Uterus (tissue), 3 donors: ENCODE measurements at regions not wholly inside any gene's neighbourhood (a gene's known extent, or its start where the extent isn't known, plus 50 kb on each side); places are given as distances from the start of the nearest gene placed in this dataset.

Source experiments
- DNase-seq, 2 donors: peaks; one replicate each; pipeline ENCODE4 v3.0.0-alpha.2; 2019 to 2020
- H3K27ac ChIP-seq, 2 donors: fragments of 200-600 bp; sonication (generic); 1 replicate in 1 of 2; 2 replicates in 1 of 2; pipeline ENCODE4 v1.5.1; 2016 to 2018
- H3K27me3 ChIP-seq, 2 donors: fragments of 200-600 bp; sonication (generic); one replicate each; pipeline ENCODE4 v1.5.1; 2018 to 2019; ENCODE audit warnings: control low read depth in 1 of 2
- H3K36me3 ChIP-seq, 2 donors: fragments of 200-600 bp; sonication (generic); one replicate each; pipeline ENCODE4 v1.5.1; 2019; ENCODE audit warnings: control low read depth in 1 of 2
- H3K4me1 ChIP-seq, 2 donors: fragments of 200-600 bp; sonication (generic); one replicate each; pipeline ENCODE4 v1.5.1; 2018 to 2019; ENCODE audit warnings: control low read depth in 1 of 2
- H3K4me3 ChIP-seq, 2 donors: fragments of 200-600 bp; sonication (generic); 1 replicate in 1 of 2; 2 replicates in 1 of 2; pipeline ENCODE4 v1.5.1; 2018 to 2019; ENCODE audit warnings: mild to moderate bottlenecking in 1 of 2
- H3K9me3 ChIP-seq, 2 donors: fragments of 200-600 bp; sonication (generic); one replicate each; pipeline ENCODE4 v1.5.1; 2019; ENCODE audit warnings: control low read depth in 1 of 2
- POLR2A ChIP-seq, 2 donors: fragments of 450-650 bp; IDR thresholded peaks; one replicate each; pipeline ENCODE4 v1.6.1; 2016; ENCODE audit warnings: antibody characterized with exemption in 2 of 2, mild to moderate bottlenecking in 1 of 2, moderate library complexity in 1 of 2
- intact Hi-C: fragments of 100-400 bp; cut with DNase I; formaldehyde crosslinking; loops from one replicate; pipeline ENCODE4 v1.15.1; 2023; ENCODE audit warnings: low total_unique reads
- TF ChIP-seq, protein P1 (sequence below), 4 experiments: fragments of 200-600 bp in 2 of 4; fragments of 450-650 bp in 2 of 4; sonication (generic) in 2 of 4; IDR thresholded peaks; one replicate each; pipeline ENCODE4 v1.5.1; 2016 to 2019; ENCODE audit warnings: antibody characterized with exemption in 4 of 4, mild to moderate bottlenecking in 2 of 4, moderate library complexity in 1 of 4
- donor health status: DM: yes; HTN: yes; CAD: no.

- no peak for TF ChIP-seq POLR2A (IDR thresholded peaks at IDR 0.05)
- TF ChIP-seq, protein P1, sequence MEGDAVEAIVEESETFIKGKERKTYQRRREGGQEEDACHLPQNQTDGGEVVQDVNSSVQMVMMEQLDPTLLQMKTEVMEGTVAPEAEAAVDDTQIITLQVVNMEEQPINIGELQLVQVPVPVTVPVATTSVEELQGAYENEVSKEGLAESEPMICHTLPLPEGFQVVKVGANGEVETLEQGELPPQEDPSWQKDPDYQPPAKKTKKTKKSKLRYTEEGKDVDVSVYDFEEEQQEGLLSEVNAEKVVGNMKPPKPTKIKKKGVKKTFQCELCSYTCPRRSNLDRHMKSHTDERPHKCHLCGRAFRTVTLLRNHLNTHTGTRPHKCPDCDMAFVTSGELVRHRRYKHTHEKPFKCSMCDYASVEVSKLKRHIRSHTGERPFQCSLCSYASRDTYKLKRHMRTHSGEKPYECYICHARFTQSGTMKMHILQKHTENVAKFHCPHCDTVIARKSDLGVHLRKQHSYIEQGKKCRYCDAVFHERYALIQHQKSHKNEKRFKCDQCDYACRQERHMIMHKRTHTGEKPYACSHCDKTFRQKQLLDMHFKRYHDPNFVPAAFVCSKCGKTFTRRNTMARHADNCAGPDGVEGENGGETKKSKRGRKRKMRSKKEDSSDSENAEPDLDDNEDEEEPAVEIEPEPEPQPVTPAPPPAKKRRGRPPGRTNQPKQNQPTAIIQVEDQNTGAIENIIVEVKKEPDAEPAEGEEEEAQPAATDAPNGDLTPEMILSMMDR (IDR thresholded peaks at IDR 0.05) = no peak
- Histone ChIP-seq H3K27ac (no peak overlapping the region), H3K27me3 (no peaks in the 10 kb centered on the region), H3K36me3 (no peaks in the 10 kb centered on the region), H3K4me3 (no peak overlapping the region), H3K4me1 (no peaks in the 10 kb centered on the region), H3K9me3 (no peaks in the 10 kb centered on the region)
- no peak for DNase-seq
- intact Hi-C loops = no loop called here
Measured at GRCh38 chr10:23742368-23742767, 303.5 kb downstream of the OTUD1 start.

DNA sequence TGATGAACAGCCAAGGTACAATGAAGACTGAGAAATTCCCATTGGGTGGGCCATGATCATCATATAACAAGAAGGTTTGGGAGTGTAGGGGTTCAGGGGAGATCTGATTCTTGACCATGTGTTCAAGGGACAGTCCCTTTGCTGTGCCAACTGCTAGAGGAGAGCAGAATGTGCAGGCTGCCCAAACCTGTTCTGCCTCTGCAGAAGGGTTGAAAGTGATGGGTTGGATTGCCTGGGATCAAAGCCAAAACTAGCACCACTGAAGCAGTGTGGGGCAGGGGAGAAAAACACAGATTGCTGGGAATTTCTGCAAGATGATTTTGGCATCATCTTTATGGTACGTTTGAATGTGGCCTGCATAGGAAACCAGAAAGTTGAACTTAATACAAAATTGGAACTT lies 303.9 kb downstream of the OTUD1 start:
- Histone ChIP-seq H3K27ac (no peak overlapping the region), H3K36me3 (no peaks in the 10 kb centered on the region), H3K27me3 (no peaks in the 10 kb centered on the region), H3K9me3 (no peaks in the 10 kb centered on the region), H3K4me3 (no peak overlapping the region), H3K4me1 (no peaks in the 10 kb centered on the region)
- no peak for DNase-seq
- intact Hi-C loops = no loop called here
- TF ChIP-seq POLR2A (IDR thresholded peaks at IDR 0.05) = no peak
- TF ChIP-seq, protein P1 (IDR thresholded peaks at IDR 0.05) = no peak

DNA sequence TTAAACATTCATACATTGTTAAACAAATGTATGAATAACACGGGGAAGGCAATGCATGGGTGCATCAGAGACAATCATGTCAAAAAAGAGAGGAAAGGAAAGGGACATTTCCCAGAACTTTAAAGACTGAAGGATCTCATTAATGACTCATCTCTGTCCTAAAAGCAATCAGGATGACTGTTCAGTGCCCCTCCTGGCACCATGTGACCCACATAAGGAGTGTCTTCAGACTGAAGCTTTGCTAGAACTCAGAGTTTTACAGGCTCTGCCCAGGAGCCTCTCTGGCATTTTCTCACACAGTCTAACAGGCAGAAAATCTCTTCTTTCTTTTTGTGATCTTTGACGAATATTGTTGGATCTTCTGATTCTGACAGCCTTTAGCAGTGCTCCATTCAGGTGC lies 315.3 kb downstream of the OTUD1 start:
- Histone ChIP-seq H3K36me3 (no peaks in the 10 kb centered on the region), H3K4me3 (no peak overlapping the region), H3K4me1 (no peaks in the 10 kb centered on the region), H3K9me3 (no peaks in the 10 kb centered on the region), H3K27ac (no peak overlapping the region), H3K27me3 (no peaks in the 10 kb centered on the region)
- intact Hi-C loops = no loop called here
- TF ChIP-seq, protein P1 (IDR thresholded peaks at IDR 0.05) = no peak
- TF ChIP-seq POLR2A (IDR thresholded peaks at IDR 0.05) = no peak
- DNase-seq = no peak

DNA sequence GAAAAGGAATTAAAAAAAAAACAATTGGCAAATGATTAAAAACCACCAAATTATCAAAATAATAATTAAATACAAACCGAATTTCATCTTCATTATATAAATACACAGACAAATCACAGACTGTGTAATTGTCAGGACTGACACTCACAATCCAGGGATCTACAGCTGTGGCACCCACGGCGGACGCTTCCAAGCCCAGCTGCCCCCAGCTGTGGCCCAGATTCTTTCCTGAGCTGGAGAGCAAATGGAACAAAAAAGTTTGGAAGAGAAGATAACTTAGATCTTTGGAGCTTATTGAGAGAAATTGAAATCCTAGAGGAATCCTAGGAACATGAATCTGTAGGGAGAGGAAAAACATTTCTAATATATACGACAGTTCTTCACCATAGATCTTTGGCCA lies 316.1 kb downstream of the OTUD1 start:
- Histone ChIP-seq H3K36me3 (no peaks in the 10 kb centered on the region), H3K9me3 (no peaks in the 10 kb centered on the region), H3K4me1 (no peaks in the 10 kb centered on the region), H3K27me3 (no peaks in the 10 kb centered on the region), H3K4me3 (no peak overlapping the region), H3K27ac (no peak overlapping the region)
- TF ChIP-seq, protein P1 (IDR thresholded peaks at IDR 0.05) = no peak
- no peak for TF ChIP-seq POLR2A (IDR thresholded peaks at IDR 0.05)
- intact Hi-C loops = no loop called here
- no peak for DNase-seq

DNA sequence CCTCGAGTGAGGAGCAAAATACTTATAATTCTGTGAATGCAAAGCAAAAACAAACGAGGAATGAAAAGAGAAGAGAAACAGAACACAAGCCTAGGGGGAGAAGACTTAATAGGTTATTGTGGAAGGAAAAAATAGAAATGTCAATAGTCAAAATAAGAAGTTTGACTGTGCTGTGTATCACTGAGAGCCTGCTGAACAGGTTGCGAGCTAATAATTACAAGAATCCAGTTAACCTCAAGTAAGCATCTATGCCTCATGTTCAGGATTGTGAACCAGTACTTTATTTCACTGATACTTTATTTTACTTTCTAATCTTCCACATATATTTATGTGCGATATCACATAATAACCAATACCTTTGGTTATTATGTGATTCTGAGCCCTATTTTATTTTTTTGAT lies 316.7 kb downstream of the OTUD1 start:
- TF ChIP-seq, protein P1 (IDR thresholded peaks at IDR 0.05) = no peak
- TF ChIP-seq POLR2A (IDR thresholded peaks at IDR 0.05) = no peak
- H3K9me3 ChIP-seq = no peaks in the 10 kb centered on the region
- H3K27ac ChIP-seq = no peak overlapping the region
- H3K36me3 ChIP-seq = no peaks in the 10 kb centered on the region
- H3K4me1 ChIP-seq = no peaks in the 10 kb centered on the region
- no peak for DNase-seq
- H3K27me3 ChIP-seq = no peaks in the 10 kb centered on the region
- intact Hi-C loops = no loop called here
- H3K4me3 ChIP-seq = no peak overlapping the region
